Transverse colon (tissue), 4 donors: ENCODE measurements at regions not wholly inside any gene's neighbourhood (a gene's known extent, or its start where the extent isn't known, plus 50 kb on each side); places are given as distances from the start of the nearest gene placed in this dataset.

Experiments used
- EP300 ChIP-seq: sonication (generic); formaldehyde crosslinking; IDR thresholded peaks from one replicate; pipeline ENCODE4 v1.6.1; 2017; ENCODE audit warnings: antibody characterized with exemption, low read depth
- POLR2A ChIP-seq: fragments of 450-650 bp; IDR thresholded peaks from one replicate; pipeline ENCODE4 v1.6.1; 2016; ENCODE audit warnings: antibody characterized with exemption, mild to moderate bottlenecking, moderate library complexity
- POLR2AphosphoS5 ChIP-seq, 3 donors: sonication (generic); formaldehyde crosslinking; IDR thresholded peaks; one replicate each; pipeline ENCODE4 v1.6.1; 2016; ENCODE audit warnings: antibody characterized with exemption in 3 of 3
- TF ChIP-seq, protein P1 (sequence below), 5 experiments: fragments of 200-600 bp in 3 of 5; fragments of 450-650 bp in 2 of 5; sonication (generic) in 3 of 5; IDR thresholded peaks; 1 replicate in 2 of 5; 2 replicates in 3 of 5; pipeline ENCODE4 v1.5.1; 2016 to 2017; ENCODE audit warnings: antibody characterized with exemption in 5 of 5, inconsistent platforms in 3 of 5, mild to moderate bottlenecking in 2 of 5, moderate library complexity in 1 of 5

DNA sequence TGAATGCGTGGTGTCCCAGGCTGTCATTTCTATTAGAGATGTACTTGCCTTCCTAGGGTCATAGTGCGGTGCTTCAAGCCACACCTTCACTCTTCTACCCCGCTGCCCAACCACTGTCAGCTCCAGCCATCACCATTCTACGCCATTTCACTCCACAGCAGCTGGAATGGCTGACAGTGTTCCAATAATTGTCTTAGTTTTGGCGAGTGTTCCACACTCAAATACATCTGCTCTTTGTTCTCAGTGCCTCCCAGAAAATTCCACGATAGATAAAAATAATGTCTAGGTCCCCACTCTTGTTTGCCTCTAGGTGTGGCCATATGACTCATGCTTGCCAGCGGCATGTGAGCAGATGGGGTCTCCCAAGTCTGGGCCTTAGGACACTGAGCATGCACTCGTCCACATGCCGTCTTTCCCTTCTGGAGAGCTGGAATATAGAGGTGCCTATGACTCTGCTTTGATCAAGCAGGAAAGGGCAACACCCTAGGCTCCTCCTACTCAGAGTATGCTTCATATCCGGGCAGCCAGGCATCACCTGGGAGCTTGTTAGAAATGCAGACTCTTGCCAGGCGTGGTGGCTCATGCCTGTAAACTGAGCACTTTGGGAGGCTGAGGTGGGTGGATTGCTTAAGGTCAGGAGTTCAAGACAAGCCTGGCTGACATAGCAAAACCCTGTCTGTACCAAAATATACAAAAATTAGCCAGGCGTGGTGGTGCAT is 163.0 kb downstream of the BRMS1L start:
- no peak for TF ChIP-seq POLR2AphosphoS5 (IDR thresholded peaks at IDR 0.05)
- TF ChIP-seq, protein P1, sequence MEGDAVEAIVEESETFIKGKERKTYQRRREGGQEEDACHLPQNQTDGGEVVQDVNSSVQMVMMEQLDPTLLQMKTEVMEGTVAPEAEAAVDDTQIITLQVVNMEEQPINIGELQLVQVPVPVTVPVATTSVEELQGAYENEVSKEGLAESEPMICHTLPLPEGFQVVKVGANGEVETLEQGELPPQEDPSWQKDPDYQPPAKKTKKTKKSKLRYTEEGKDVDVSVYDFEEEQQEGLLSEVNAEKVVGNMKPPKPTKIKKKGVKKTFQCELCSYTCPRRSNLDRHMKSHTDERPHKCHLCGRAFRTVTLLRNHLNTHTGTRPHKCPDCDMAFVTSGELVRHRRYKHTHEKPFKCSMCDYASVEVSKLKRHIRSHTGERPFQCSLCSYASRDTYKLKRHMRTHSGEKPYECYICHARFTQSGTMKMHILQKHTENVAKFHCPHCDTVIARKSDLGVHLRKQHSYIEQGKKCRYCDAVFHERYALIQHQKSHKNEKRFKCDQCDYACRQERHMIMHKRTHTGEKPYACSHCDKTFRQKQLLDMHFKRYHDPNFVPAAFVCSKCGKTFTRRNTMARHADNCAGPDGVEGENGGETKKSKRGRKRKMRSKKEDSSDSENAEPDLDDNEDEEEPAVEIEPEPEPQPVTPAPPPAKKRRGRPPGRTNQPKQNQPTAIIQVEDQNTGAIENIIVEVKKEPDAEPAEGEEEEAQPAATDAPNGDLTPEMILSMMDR (IDR thresholded peaks at IDR 0.05): no peak
- TF ChIP-seq POLR2A: no peak
- no peak for TF ChIP-seq EP300
